B cell (primary cell): ENCODE measurements at regions not wholly inside any gene's neighbourhood (a gene's known extent, or its start where the extent isn't known, plus 50 kb on each side); places are given as distances from the start of the nearest gene placed in this dataset.

Experiments used
- CTCF ChIP-seq: fragments of 200-600 bp; IDR thresholded peaks from one replicate; pipeline ENCODE4 v1.8.0; 2022; ENCODE audit warnings: antibody characterized with exemption, mild to moderate bottlenecking
- EZH2 ChIP-seq: IDR thresholded peaks from 2 replicates; pipeline ENCODE4 v1.6.1; 2012; ENCODE audit warnings: borderline replicate concordance, low read depth, mild to moderate bottlenecking, moderate library complexity, low read length; ENCODE audit not compliant: insufficient read depth, poor library complexity, severe bottlenecking

- TF ChIP-seq CTCF = no peak
- TF ChIP-seq EZH2 = no peak
These were observed 76.6 kb downstream of the GPR37 start for GRCh38 chr7:124688991-124689390.
